H9 (cell line): ENCODE measurements at regions not wholly inside any gene's neighbourhood (a gene's known extent, or its start where the extent isn't known, plus 50 kb on each side); places are given as distances from the start of the nearest gene placed in this dataset.
A peak's percentile ranks its signal among the peaks of the same experiment; 100 is the strongest.

Source experiments
- DNase-seq: peaks from one replicate; pipeline ENCODE4 v3.0.0-alpha.2; 2017
- H2AFZ ChIP-seq: one replicate; pipeline ENCODE4 v1.6.1; 2013; ENCODE audit warnings: mild to moderate bottlenecking, low read length, control low read depth, moderate library complexity
- H2AK5ac ChIP-seq: 2 replicates; pipeline ENCODE4 v1.6.1; 2013; ENCODE audit warnings: low read length, control low read depth, mixed read lengths; ENCODE audit not compliant: insufficient read length
- H2BK120ac ChIP-seq: one replicate; pipeline ENCODE4 v1.6.1; 2013; ENCODE audit warnings: low read depth, mild to moderate bottlenecking, low read length, control low read depth, inconsistent platforms; ENCODE audit not compliant: poor library complexity, severe bottlenecking
- H2BK12ac ChIP-seq: 2 replicates; pipeline ENCODE4 v1.6.1; 2013; ENCODE audit warnings: low read length, control low read depth, mixed read lengths, low read depth; ENCODE audit not compliant: insufficient read length
- H2BK15ac ChIP-seq: 2 replicates; pipeline ENCODE4 v1.6.1; 2013; ENCODE audit warnings: low read depth, low read length, control low read depth
- H2BK20ac ChIP-seq: one replicate; pipeline ENCODE4 v1.6.1; 2013; ENCODE audit warnings: low read depth, mild to moderate bottlenecking, low read length, control low read depth, inconsistent platforms; ENCODE audit not compliant: poor library complexity, severe bottlenecking
- H2BK5ac ChIP-seq: 2 replicates; pipeline ENCODE4 v1.6.1; 2013; ENCODE audit warnings: low read length, control low read depth, mixed read lengths; ENCODE audit not compliant: insufficient read length
- H3K14ac ChIP-seq: 2 replicates; pipeline ENCODE4 v1.6.1; 2013; ENCODE audit warnings: low read length, control low read depth; ENCODE audit not compliant: insufficient read depth
- H3K18ac ChIP-seq: 2 replicates; pipeline ENCODE4 v1.6.1; 2013; ENCODE audit warnings: low read depth, mild to moderate bottlenecking, mixed read lengths, low read length, control low read depth; ENCODE audit not compliant: insufficient read length
- H3K23ac ChIP-seq: 2 replicates; pipeline ENCODE4 v1.6.1; 2013; ENCODE audit warnings: low read length, control low read depth, mixed read lengths, low read depth; ENCODE audit not compliant: insufficient read length
- H3K23me2 ChIP-seq: 2 replicates; pipeline ENCODE4 v1.6.1; 2013; ENCODE audit warnings: low read depth, mild to moderate bottlenecking, mixed read lengths, low read length, control low read depth; ENCODE audit not compliant: insufficient read length, poor library complexity, severe bottlenecking
- H3K27ac ChIP-seq: 2 replicates; pipeline ENCODE4 v1.5.1; 2013; ENCODE audit warnings: low read length, control low read depth, mixed read lengths, low read depth; ENCODE audit not compliant: insufficient read length
- H3K27me3 ChIP-seq: 2 replicates; pipeline ENCODE4 v1.6.1; 2013; ENCODE audit warnings: low read length, control low read depth, inconsistent platforms; ENCODE audit not compliant: insufficient read depth
- H3K4ac ChIP-seq: 2 replicates; pipeline ENCODE4 v1.6.1; 2013; ENCODE audit warnings: low read depth, mild to moderate bottlenecking, control low read depth, inconsistent platforms, low read length, moderate library complexity
- H3K4me1 ChIP-seq: 2 replicates; pipeline ENCODE4 v1.6.1; 2013; ENCODE audit warnings: low read length, control low read depth, inconsistent platforms; ENCODE audit not compliant: insufficient read depth
- H3K4me2 ChIP-seq: 2 replicates; pipeline ENCODE4 v1.6.1; 2013; ENCODE audit warnings: low read length, control low read depth, mixed read lengths; ENCODE audit not compliant: insufficient read length, insufficient read depth
- H3K56ac ChIP-seq: 2 replicates; pipeline ENCODE4 v1.6.1; 2013; ENCODE audit warnings: low read depth, mild to moderate bottlenecking, mixed read lengths, low read length, control low read depth; ENCODE audit not compliant: insufficient read length
- H3K79me1 ChIP-seq: 2 replicates; pipeline ENCODE4 v1.6.1; 2013; ENCODE audit warnings: low read depth, mild to moderate bottlenecking, moderate library complexity, low read length, control low read depth, inconsistent platforms; ENCODE audit not compliant: insufficient read depth, poor library complexity, severe bottlenecking
- H3K79me2 ChIP-seq: 2 replicates; pipeline ENCODE4 v1.6.1; 2013; ENCODE audit warnings: low read length, control low read depth, inconsistent platforms; ENCODE audit not compliant: insufficient read depth
- H3K9ac ChIP-seq: 2 replicates; pipeline ENCODE4 v1.6.1; 2013; ENCODE audit warnings: low read length, control low read depth, mixed read lengths; ENCODE audit not compliant: insufficient read length; ENCODE audit errors: extremely low read depth
- H3K9me3 ChIP-seq: one replicate; pipeline ENCODE4 v1.6.1; 2013; ENCODE audit warnings: low read depth, low read length, inconsistent platforms; ENCODE audit not compliant: control insufficient read depth
- H3T11ph ChIP-seq: one replicate; pipeline ENCODE4 v1.6.1; 2013; ENCODE audit warnings: mild to moderate bottlenecking, low read length, control low read depth, inconsistent platforms
- H4K20me1 ChIP-seq: one replicate; pipeline ENCODE4 v1.6.1; 2013; ENCODE audit not compliant: control insufficient read depth, insufficient read length, insufficient read depth
- H4K5ac ChIP-seq: 2 replicates; pipeline ENCODE4 v1.6.1; 2013; ENCODE audit warnings: low read depth, mild to moderate bottlenecking, mixed read lengths, low read length, control low read depth; ENCODE audit not compliant: insufficient read length
- H4K8ac ChIP-seq: replicated peaks from 2 replicates; pipeline ENCODE4 v1.6.1; 2013; ENCODE audit warnings: low read length, control low read depth, mixed read lengths, low read depth; ENCODE audit not compliant: insufficient read length
- H4K91ac ChIP-seq: 2 replicates; pipeline ENCODE4 v1.6.1; 2013; ENCODE audit warnings: low read depth, mild to moderate bottlenecking, moderate library complexity, mixed read lengths, low read length, control low read depth; ENCODE audit not compliant: insufficient read length
- H3K27ac Mint-ChIP-seq, 3 experiments: 2 replicates in 2 of 3; 3 replicates in 1 of 3; pipeline ENCODE4 v1.8.0; 2020 to 2021; ENCODE audit warnings: mixed read lengths in 3 of 3, mild to moderate bottlenecking in 1 of 3, moderate library complexity in 1 of 3
- H3K27me3 Mint-ChIP-seq: 2 replicates; pipeline ENCODE4 v1.8.0; 2021; ENCODE audit warnings: low read depth, mild to moderate bottlenecking, moderate library complexity, mixed read lengths
- H3K36me3 Mint-ChIP-seq, 3 experiments: 2 replicates in 2 of 3; 3 replicates in 1 of 3; pipeline ENCODE4 v1.8.0; 2020 to 2021; ENCODE audit warnings: low read depth in 3 of 3, mixed read lengths in 3 of 3; ENCODE audit not compliant: insufficient read depth in 1 of 3
- H3K4me1 Mint-ChIP-seq, 2 experiments: 2 replicates each; pipeline ENCODE4 v1.8.0; 2020; ENCODE audit warnings: mixed read lengths in 2 of 2
- H3K4me3 Mint-ChIP-seq, 2 experiments: 2 replicates in 1 of 2; 3 replicates in 1 of 2; pipeline ENCODE4 v1.8.0; 2020 to 2021; ENCODE audit warnings: mild to moderate bottlenecking in 2 of 2, mixed read lengths in 2 of 2, moderate library complexity in 1 of 2
- H3K9me3 Mint-ChIP-seq, 2 experiments: 2 replicates in 1 of 2; 3 replicates in 1 of 2; pipeline ENCODE4 v1.8.0; 2020; ENCODE audit warnings: mild to moderate bottlenecking in 2 of 2, mixed read lengths in 2 of 2, moderate library complexity in 1 of 2
- CTCF ChIP-seq: fragments of 200-600 bp; sonication (generic); conservative IDR thresholded peaks from 3 replicates; pipeline ENCODE4 v1.8.0; 2021; ENCODE audit warnings: antibody characterized with exemption, mild to moderate bottlenecking
- WGBS: extraction: QIAGEN DNeasy Blood & Tissue Kit; methylation state at CpG from one replicate; pipeline ENCODE4 v1.1.7; 2013; ENCODE audit warnings: missing lambda C conversion rate, low lambda C conversion rate, mixed read lengths; ENCODE audit not compliant: insufficient read length; ENCODE audit errors: extremely low coverage; 5-methylcytosine and 5-hydroxymethylcytosine counted together

- Histone ChIP-seq H3K18ac (no peak overlapping the region), H4K5ac (no peak overlapping the region), H2AFZ (no peak overlapping the region), H2BK20ac (no peak overlapping the region), H3K9me3 (no peaks in the 10 kb centered on the region), H4K91ac (no peak overlapping the region), H3K9ac (no peak overlapping the region), H3K79me2 (no peaks in the 10 kb centered on the region), H3K56ac (no peak overlapping the region), H3K4me2 (no peak overlapping the region), H2BK15ac (no peak overlapping the region), H2BK120ac (no peak overlapping the region), H3K23ac (no peak overlapping the region), H3K23me2 (no peaks in the 10 kb centered on the region), H4K20me1 (no peaks in the 10 kb centered on the region), H2AK5ac (no peak overlapping the region), H2BK12ac (no peak overlapping the region), H3K27me3 (no peaks in the 10 kb centered on the region), H3K4ac (no peak overlapping the region), H2BK5ac (no peak overlapping the region), H4K8ac (no peak overlapping the region), H3K14ac (no peak overlapping the region), H3K79me1 (no peaks in the 10 kb centered on the region), H3T11ph (no peak overlapping the region), H3K27ac (no peak overlapping the region), H3K4me1 (no peaks in the 10 kb centered on the region; the same call in 1 of the 2 replicates)
- no peaks in the 10 kb centered on the region; the same call in 1 of the 2 replicates for H3K27me3 Mint-ChIP-seq
- peaks cover 8 to 10% of the 10 kb centered on the region in 2 experiments for H3K4me1 Mint-ChIP-seq
- H3K36me3 Mint-ChIP-seq = no peaks in the 10 kb centered on the region
- TF ChIP-seq CTCF = peak; percentile 58
- no peaks in the 10 kb centered on the region for H3K9me3 Mint-ChIP-seq
- H3K27ac Mint-ChIP-seq = no peak overlapping the region
- peak; percentile 31 for DNase-seq
- WGBS = no CpG with 5 or more reads among the region's 5 CpGs
- H3K4me3 Mint-ChIP-seq = no peak overlapping the region
Measured at GRCh38 chr16:17831330-17831729, 360.6 kb upstream of the XYLT1 start.
